Parathyroid adenoma (tissue), 2 donors: ENCODE measurements at regions not wholly inside any gene's neighbourhood (a gene's known extent, or its start where the extent isn't known, plus 50 kb on each side); places are given as distances from the start of the nearest gene placed in this dataset.

Source experiments
- H2AFZ ChIP-seq: fragments of 300-600 bp; sonication (generic); one replicate; pipeline ENCODE4 v1.7.0; 2017; ENCODE audit warnings: antibody characterized with exemption, mild to moderate bottlenecking
- H3K27ac ChIP-seq: fragments of 300-600 bp; sonication (generic); one replicate; pipeline ENCODE4 v1.7.0; 2017
- H3K27me3 ChIP-seq: fragments of 300-600 bp; sonication (generic); one replicate; pipeline ENCODE4 v1.7.0; 2017; ENCODE audit warnings: low read length; ENCODE audit not compliant: control insufficient read depth, insufficient read depth
- H3K36me3 ChIP-seq: fragments of 300-600 bp; sonication (generic); one replicate; pipeline ENCODE4 v1.7.0; 2017; ENCODE audit warnings: low read length; ENCODE audit not compliant: control insufficient read depth, insufficient read depth
- H3K4me1 ChIP-seq: fragments of 300-600 bp; sonication (generic); one replicate; pipeline ENCODE4 v1.7.0; 2017; ENCODE audit warnings: control low read depth
- H3K4me2 ChIP-seq: fragments of 300-600 bp; sonication (generic); one replicate; pipeline ENCODE4 v1.7.0; 2017; ENCODE audit warnings: low read length
- H3K4me3 ChIP-seq: fragments of 300-600 bp; sonication (generic); one replicate; pipeline ENCODE4 v1.7.0; 2017; ENCODE audit warnings: low read depth, low read length
- H3K79me2 ChIP-seq: fragments of 300-600 bp; sonication (generic); one replicate; pipeline ENCODE4 v1.7.0; 2017; ENCODE audit warnings: control low read depth
- H3K9ac ChIP-seq: fragments of 300-600 bp; sonication (generic); one replicate; pipeline ENCODE4 v1.7.0; 2017; ENCODE audit warnings: mild to moderate bottlenecking
- H3K9me3 ChIP-seq: fragments of 300-600 bp; sonication (generic); one replicate; pipeline ENCODE4 v1.7.0; 2017; ENCODE audit warnings: low read length; ENCODE audit not compliant: control insufficient read depth
- TF ChIP-seq, protein P1 (sequence below): fragments of 300-600 bp; sonication (generic); IDR thresholded peaks from one replicate; pipeline ENCODE4 v1.7.0; 2017; ENCODE audit warnings: antibody characterized with exemption, mild to moderate bottlenecking
- donor health status: primary hyperparathyroidism.

DNA sequence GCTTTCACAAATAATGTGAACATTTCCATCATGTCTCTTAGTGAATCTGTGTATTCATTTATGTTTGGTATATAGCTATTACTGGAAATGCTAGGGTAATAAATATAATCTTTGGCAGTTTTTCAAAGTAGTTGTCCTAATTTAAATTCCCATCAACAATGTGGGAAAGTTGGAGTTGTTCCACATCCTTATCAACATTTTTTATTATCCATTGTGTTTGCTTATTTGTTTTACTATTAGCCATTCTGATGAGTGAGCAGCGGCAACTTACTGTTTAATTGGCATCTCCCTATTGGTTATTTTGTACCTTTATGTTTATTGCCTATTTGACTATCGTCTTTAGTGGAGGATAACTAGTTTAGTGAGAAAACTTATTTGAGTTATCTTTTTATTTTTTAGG, 121.1 kb upstream of the CCN2 start:
- H3K9ac ChIP-seq, result no peak overlapping the region
- no peaks in the 10 kb centered on the region for H3K79me2 ChIP-seq
- H3K4me2 ChIP-seq, result no peak overlapping the region
- no peaks in the 10 kb centered on the region for H3K4me1 ChIP-seq
- no peak overlapping the region for H2AFZ ChIP-seq
- TF ChIP-seq, protein P1, sequence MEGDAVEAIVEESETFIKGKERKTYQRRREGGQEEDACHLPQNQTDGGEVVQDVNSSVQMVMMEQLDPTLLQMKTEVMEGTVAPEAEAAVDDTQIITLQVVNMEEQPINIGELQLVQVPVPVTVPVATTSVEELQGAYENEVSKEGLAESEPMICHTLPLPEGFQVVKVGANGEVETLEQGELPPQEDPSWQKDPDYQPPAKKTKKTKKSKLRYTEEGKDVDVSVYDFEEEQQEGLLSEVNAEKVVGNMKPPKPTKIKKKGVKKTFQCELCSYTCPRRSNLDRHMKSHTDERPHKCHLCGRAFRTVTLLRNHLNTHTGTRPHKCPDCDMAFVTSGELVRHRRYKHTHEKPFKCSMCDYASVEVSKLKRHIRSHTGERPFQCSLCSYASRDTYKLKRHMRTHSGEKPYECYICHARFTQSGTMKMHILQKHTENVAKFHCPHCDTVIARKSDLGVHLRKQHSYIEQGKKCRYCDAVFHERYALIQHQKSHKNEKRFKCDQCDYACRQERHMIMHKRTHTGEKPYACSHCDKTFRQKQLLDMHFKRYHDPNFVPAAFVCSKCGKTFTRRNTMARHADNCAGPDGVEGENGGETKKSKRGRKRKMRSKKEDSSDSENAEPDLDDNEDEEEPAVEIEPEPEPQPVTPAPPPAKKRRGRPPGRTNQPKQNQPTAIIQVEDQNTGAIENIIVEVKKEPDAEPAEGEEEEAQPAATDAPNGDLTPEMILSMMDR, result no peak
- H3K9me3 ChIP-seq, result no peaks in the 10 kb centered on the region
- H3K36me3 ChIP-seq, result no peaks in the 10 kb centered on the region
- H3K27me3 ChIP-seq, result no peaks in the 10 kb centered on the region
- no peak overlapping the region for H3K4me3 ChIP-seq
- no peak overlapping the region for H3K27ac ChIP-seq

DNA sequence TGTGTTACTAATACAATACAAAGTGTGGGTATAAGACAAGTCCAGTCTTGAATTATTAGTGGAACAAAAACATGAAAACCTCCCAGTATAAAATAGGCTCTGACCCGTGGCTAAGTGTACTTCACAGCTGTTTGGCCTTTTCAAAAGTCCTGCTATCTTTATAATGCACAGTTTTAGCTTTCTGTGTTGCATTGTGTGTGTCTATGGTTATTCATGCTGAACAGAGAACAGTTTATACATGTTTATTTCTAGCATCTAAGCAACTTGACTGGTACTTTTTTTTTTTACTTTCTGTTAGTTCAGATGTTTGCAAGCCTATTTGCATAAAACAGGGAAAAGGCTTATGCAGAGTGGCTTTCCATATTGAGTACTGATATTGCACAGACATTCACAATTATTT, 119.2 kb upstream of the CCN2 start:
- no peaks in the 10 kb centered on the region for H3K27me3 ChIP-seq
- no peaks in the 10 kb centered on the region for H3K79me2 ChIP-seq
- no peaks in the 10 kb centered on the region for H3K36me3 ChIP-seq
- H3K4me3 ChIP-seq, result no peak overlapping the region
- H3K9me3 ChIP-seq, result no peaks in the 10 kb centered on the region
- H2AFZ ChIP-seq, result no peak overlapping the region
- H3K4me2 ChIP-seq, result no peak overlapping the region
- no peaks in the 10 kb centered on the region for H3K4me1 ChIP-seq
- TF ChIP-seq, protein P1, result no peak
- H3K9ac ChIP-seq, result no peak overlapping the region
- no peak overlapping the region for H3K27ac ChIP-seq

DNA sequence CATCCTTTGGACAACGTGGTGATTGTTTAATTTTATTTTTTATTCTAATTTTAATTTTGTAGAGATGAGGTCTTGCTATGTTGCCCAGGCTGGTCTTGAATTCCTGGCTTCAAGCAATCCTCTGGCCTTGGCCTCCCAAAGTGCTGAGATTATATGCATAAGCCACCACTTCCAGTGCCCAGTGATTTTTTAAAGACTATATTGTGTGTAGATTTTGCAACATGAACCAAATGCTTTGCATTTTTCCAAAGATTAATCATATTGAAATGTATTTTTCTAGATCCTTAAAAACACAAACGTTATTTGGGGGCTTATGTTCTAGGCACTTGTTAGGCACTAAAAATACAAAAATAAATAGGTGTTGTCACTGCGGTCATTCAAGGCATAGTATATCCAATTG, 117.6 kb upstream of the CCN2 start:
- H3K27me3 ChIP-seq, result no peaks in the 10 kb centered on the region
- H3K4me3 ChIP-seq, result no peak overlapping the region
- TF ChIP-seq, protein P1, result no peak
- no peaks in the 10 kb centered on the region for H3K9me3 ChIP-seq
- H3K79me2 ChIP-seq, result no peaks in the 10 kb centered on the region
- no peak overlapping the region for H3K4me2 ChIP-seq
- no peaks in the 10 kb centered on the region for H3K4me1 ChIP-seq
- no peak overlapping the region for H3K27ac ChIP-seq
- H3K9ac ChIP-seq, result no peak overlapping the region
- H3K36me3 ChIP-seq, result no peaks in the 10 kb centered on the region
- no peak overlapping the region for H2AFZ ChIP-seq

DNA sequence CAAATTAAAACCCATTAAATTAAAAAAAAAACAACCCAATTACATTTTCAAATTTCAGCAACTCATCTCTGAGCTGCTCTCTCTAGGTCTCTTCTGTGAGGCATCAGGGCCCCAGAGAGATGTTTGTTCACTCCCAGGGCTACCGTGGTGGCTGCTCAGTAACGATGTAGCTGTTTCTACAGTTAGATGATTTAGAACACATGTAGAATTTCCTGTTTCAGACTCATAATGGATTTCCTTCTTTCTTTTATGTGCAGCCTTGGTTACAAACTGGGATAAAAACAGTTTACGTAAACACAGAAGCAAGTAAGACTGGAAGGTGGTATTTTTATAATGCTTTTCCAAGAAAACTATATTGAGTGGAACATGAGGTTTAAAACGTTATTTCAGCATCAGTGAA, 116.1 kb upstream of the CCN2 start:
- Histone ChIP-seq H3K27ac (no peak overlapping the region), H3K9ac (no peak overlapping the region), H3K4me1 (no peaks in the 10 kb centered on the region), H3K27me3 (no peaks in the 10 kb centered on the region), H2AFZ (no peak overlapping the region), H3K79me2 (no peaks in the 10 kb centered on the region), H3K9me3 (no peaks in the 10 kb centered on the region), H3K36me3 (no peaks in the 10 kb centered on the region), H3K4me2 (no peak overlapping the region), H3K4me3 (no peak overlapping the region)
- TF ChIP-seq, protein P1, result no peak

DNA sequence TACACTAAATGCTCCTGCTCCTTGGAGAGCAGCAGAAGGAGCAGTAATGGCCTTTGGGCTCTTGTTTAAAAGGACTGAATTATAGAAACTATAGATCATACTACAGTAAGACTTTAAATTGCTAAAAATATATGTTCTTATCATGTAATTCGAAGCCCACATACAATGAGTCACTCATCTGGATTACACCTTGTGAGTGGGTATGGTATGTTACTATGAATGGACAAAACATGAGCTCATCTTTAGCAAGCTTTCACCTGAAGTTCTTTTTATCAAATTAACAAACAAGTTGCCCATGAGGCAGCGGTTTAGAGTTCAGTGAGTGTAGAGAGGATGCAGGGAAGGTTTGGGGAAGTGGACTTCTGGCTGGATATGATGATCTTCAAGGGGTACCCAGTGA, 114.4 kb upstream of the CCN2 start:
- H3K79me2 ChIP-seq, result no peaks in the 10 kb centered on the region
- H3K27ac ChIP-seq, result no peak overlapping the region
- TF ChIP-seq, protein P1, result no peak
- no peak overlapping the region for H2AFZ ChIP-seq
- no peaks in the 10 kb centered on the region for H3K27me3 ChIP-seq
- no peak overlapping the region for H3K9ac ChIP-seq
- H3K9me3 ChIP-seq, result no peaks in the 10 kb centered on the region
- no peaks in the 10 kb centered on the region for H3K36me3 ChIP-seq
- no peak overlapping the region for H3K4me3 ChIP-seq
- no peak overlapping the region for H3K4me2 ChIP-seq
- H3K4me1 ChIP-seq, result no peaks in the 10 kb centered on the region
